GM23338 (cell line): ENCODE measurements at regions not wholly inside any gene's neighbourhood (a gene's known extent, or its start where the extent isn't known, plus 50 kb on each side); places are given as distances from the start of the nearest gene placed in this dataset.

Source experiments
- ATAC-seq: fragments of 200-7000 bp; cut with Tn5 transposase; 3 replicates; pipeline ENCODE4 v1.9.1; 2020
- DNase-seq: peaks from one replicate; pipeline ENCODE4 v3.0.0-alpha.2; 2015; ENCODE audit warnings: low spot score
- H2AFZ ChIP-seq: fragments of 200-600 bp; sonication (generic); 2 replicates; pipeline ENCODE4 v1.8.0; 2016; ENCODE audit warnings: antibody characterized with exemption, mild to moderate bottlenecking, moderate library complexity
- H3F3A ChIP-seq: fragments of 200-600 bp; sonication (generic); replicated peaks from 2 replicates; pipeline ENCODE4 v1.8.0; 2017; ENCODE audit warnings: antibody characterized with exemption, mixed run types, low read depth
- H3K27ac ChIP-seq: fragments of 200-600 bp; sonication (generic); 2 replicates; pipeline ENCODE4 v1.6.1; 2016; ENCODE audit warnings: low read depth
- H3K27me3 ChIP-seq: fragments of 200-600 bp; sonication (generic); 2 replicates; pipeline ENCODE4 v1.8.0; 2016; ENCODE audit warnings: mild to moderate bottlenecking, mixed run types, moderate library complexity; ENCODE audit not compliant: insufficient read depth
- H3K36me3 ChIP-seq: fragments of 200-600 bp; sonication (generic); 2 replicates; pipeline ENCODE4 v1.8.0; 2016; ENCODE audit warnings: mild to moderate bottlenecking; ENCODE audit not compliant: insufficient read depth
- H3K4me1 ChIP-seq: fragments of 200-600 bp; sonication (generic); 2 replicates; pipeline ENCODE4 v1.8.0; 2016; ENCODE audit warnings: mild to moderate bottlenecking, moderate library complexity; ENCODE audit not compliant: insufficient read depth
- H3K4me2 ChIP-seq: fragments of 200-600 bp; sonication (generic); 2 replicates; pipeline ENCODE4 v1.7.1; 2017; ENCODE audit warnings: mixed run types
- H3K4me3 ChIP-seq: fragments of 200-600 bp; sonication (generic); 2 replicates; pipeline ENCODE4 v1.6.1; 2016; ENCODE audit warnings: mixed run types
- H3K79me2 ChIP-seq: fragments of 200-600 bp; sonication (generic); replicated peaks from 2 replicates; pipeline ENCODE4 v1.8.0; 2017; ENCODE audit warnings: mild to moderate bottlenecking; ENCODE audit not compliant: insufficient read depth
- H3K9me2 ChIP-seq: fragments of 200-600 bp; sonication (generic); 2 replicates; pipeline ENCODE4 v1.8.0; 2017; ENCODE audit not compliant: insufficient read depth
- H4K20me1 ChIP-seq: fragments of 200-600 bp; sonication (generic); replicated peaks from 2 replicates; pipeline ENCODE4 v1.8.0; 2017; ENCODE audit warnings: mild to moderate bottlenecking; ENCODE audit not compliant: insufficient read depth
- H3K27ac Mint-ChIP-seq: 2 replicates; pipeline ENCODE4 v1.8.0; 2020; ENCODE audit warnings: inconsistent platforms, mild to moderate bottlenecking, moderate library complexity, mixed read lengths
- H3K27me3 Mint-ChIP-seq: 3 replicates; pipeline ENCODE4 v1.8.0; 2022; ENCODE audit warnings: low read depth, mild to moderate bottlenecking, moderate library complexity, mixed read lengths, inconsistent platforms; ENCODE audit not compliant: insufficient read depth, poor library complexity
- H3K36me3 Mint-ChIP-seq: 3 replicates; pipeline ENCODE4 v1.8.0; 2021; ENCODE audit warnings: low read depth, mild to moderate bottlenecking, inconsistent platforms, moderate library complexity, mixed read lengths
- H3K4me1 Mint-ChIP-seq: 3 replicates; pipeline ENCODE4 v1.8.0; 2020; ENCODE audit warnings: mild to moderate bottlenecking, inconsistent platforms, mixed read lengths
- H3K4me3 Mint-ChIP-seq: 3 replicates; pipeline ENCODE4 v1.8.0; 2021; ENCODE audit warnings: moderate library complexity, mild to moderate bottlenecking, inconsistent platforms, mixed read lengths
- H3K9me3 Mint-ChIP-seq: 3 replicates; pipeline ENCODE4 v1.8.0; 2020; ENCODE audit warnings: moderate library complexity, mild to moderate bottlenecking, inconsistent platforms, mixed read lengths
- CREB1 ChIP-seq: fragments of 250-450 bp; sonication (Bioruptor Pico); IDR thresholded peaks from 2 replicates; pipeline ENCODE4 v1.5.0; 2020; ENCODE audit warnings: low read depth, mild to moderate bottlenecking, moderate library complexity
- EZH2 ChIP-seq: fragments of 200-600 bp; sonication (generic); IDR thresholded peaks from one replicate; pipeline ENCODE4 v1.8.0; 2017; ENCODE audit warnings: antibody characterized with exemption, mild to moderate bottlenecking, low read depth; ENCODE audit not compliant: unreplicated experiment
- EZH2phosphoT487 ChIP-seq: fragments of 200-600 bp; sonication (generic); IDR thresholded peaks from one replicate; pipeline ENCODE4 v1.8.1; 2018; ENCODE audit warnings: antibody characterized with exemption; ENCODE audit not compliant: unreplicated experiment
- JUNB ChIP-seq: IDR thresholded peaks from one replicate; pipeline ENCODE4 v1.6.1; 2016; ENCODE audit warnings: antibody characterized with exemption; ENCODE audit not compliant: unreplicated experiment
- NANOG ChIP-seq: IDR thresholded peaks from 2 replicates; pipeline ENCODE4 v1.6.1; 2016; ENCODE audit warnings: antibody characterized with exemption, borderline replicate concordance
- POLR2AphosphoS5 ChIP-seq: IDR thresholded peaks from 2 replicates; pipeline ENCODE4 v1.6.1; 2016; ENCODE audit warnings: antibody characterized with exemption, low read depth
- STAT1 ChIP-seq: IDR thresholded peaks from one replicate; pipeline ENCODE4 v1.6.1; 2016; ENCODE audit warnings: antibody characterized with exemption; ENCODE audit not compliant: unreplicated experiment
- ZNF114 ChIP-seq: fragments of 250-450 bp; sonication (Bioruptor Pico); IDR thresholded peaks from 2 replicates; pipeline ENCODE4 v1.5.0; 2020; ENCODE audit warnings: mild to moderate bottlenecking, moderate library complexity
- ZNF331 ChIP-seq: fragments of 250-450 bp; sonication (Bioruptor Pico); IDR thresholded peaks from 2 replicates; pipeline ENCODE4 v1.5.0; 2020; ENCODE audit warnings: low read depth, mild to moderate bottlenecking, moderate library complexity
- TF ChIP-seq, protein P1 (sequence below): IDR thresholded peaks from one replicate; pipeline ENCODE4 v1.6.1; 2018; ENCODE audit warnings: antibody characterized with exemption; ENCODE audit not compliant: unreplicated experiment
- TF ChIP-seq, protein P2 (sequence below): IDR thresholded peaks from 2 replicates; pipeline ENCODE4 v1.6.1; 2016; ENCODE audit warnings: antibody characterized with exemption
- TF ChIP-seq, protein P3 (sequence below), 2 experiments: fragments of 200-600 bp in 1 of 2; sonication (generic) in 1 of 2; conservative IDR thresholded peaks; 2 replicates each; pipeline versions ENCODE4 v1.5.1 to v1.6.1; 2016 to 2017; ENCODE audit warnings: antibody characterized with exemption in 2 of 2, low read depth in 2 of 2, mild to moderate bottlenecking in 2 of 2, moderate library complexity in 1 of 2
- TF ChIP-seq, protein P4 (sequence below): fragments of 250-450 bp; sonication (Bioruptor Pico); IDR thresholded peaks from 2 replicates; pipeline ENCODE4 v1.5.0; 2020; ENCODE audit warnings: mild to moderate bottlenecking, moderate library complexity

DNA sequence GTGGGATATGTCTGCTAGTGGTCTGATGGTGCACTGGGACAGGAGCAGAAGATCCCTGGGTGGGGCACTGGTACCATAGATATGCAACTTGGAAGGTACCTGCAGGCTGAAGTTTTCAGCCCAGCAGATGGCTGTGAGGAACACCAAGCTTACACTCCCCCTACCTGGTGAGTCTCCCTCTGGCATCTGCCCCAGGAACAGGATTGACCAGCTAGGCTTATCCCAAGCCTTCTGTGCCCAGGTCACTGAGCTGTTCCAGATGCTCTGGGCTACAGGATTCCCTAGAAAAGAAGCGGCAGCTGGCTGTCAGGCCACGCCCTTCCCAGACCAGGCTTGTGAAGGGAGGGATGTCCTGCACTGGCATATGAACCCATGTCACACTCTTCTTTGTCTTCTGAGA is 1130.0 kb downstream of the NAALADL2 start:
- Mint-ChIP-seq H3K9me3 (peaks cover 7% of the 10 kb centered on the region; the same call in 2 of the 3 replicates), H3K36me3 (peaks cover 11% of the 10 kb centered on the region; the same call in 2 of the 3 replicates), H3K4me1 (peaks cover 24% of the 10 kb centered on the region), H3K4me3 (no peak overlapping the region), H3K27ac (no peak overlapping the region), H3K27me3 (peaks cover 3% of the 10 kb centered on the region)
- Histone ChIP-seq H3K27ac (no peak overlapping the region), H3K9me2 (no peaks in the 10 kb centered on the region), H3K4me3 (no peak overlapping the region), H3K4me1 (peaks cover 8% of the 10 kb centered on the region), H3F3A (no peaks in the 10 kb centered on the region), H3K79me2 (no peaks in the 10 kb centered on the region), H3K4me2 (no peak overlapping the region), H4K20me1 (no peaks in the 10 kb centered on the region), H3K36me3 (no peaks in the 10 kb centered on the region), H2AFZ (no peak overlapping the region), H3K27me3 (no peaks in the 10 kb centered on the region)
- ATAC-seq = no peak
- no peak for TF ChIP-seq EZH2phosphoT487
- no peak for TF ChIP-seq EZH2
- TF ChIP-seq ZNF114 = no peak
- TF ChIP-seq, protein P1, sequence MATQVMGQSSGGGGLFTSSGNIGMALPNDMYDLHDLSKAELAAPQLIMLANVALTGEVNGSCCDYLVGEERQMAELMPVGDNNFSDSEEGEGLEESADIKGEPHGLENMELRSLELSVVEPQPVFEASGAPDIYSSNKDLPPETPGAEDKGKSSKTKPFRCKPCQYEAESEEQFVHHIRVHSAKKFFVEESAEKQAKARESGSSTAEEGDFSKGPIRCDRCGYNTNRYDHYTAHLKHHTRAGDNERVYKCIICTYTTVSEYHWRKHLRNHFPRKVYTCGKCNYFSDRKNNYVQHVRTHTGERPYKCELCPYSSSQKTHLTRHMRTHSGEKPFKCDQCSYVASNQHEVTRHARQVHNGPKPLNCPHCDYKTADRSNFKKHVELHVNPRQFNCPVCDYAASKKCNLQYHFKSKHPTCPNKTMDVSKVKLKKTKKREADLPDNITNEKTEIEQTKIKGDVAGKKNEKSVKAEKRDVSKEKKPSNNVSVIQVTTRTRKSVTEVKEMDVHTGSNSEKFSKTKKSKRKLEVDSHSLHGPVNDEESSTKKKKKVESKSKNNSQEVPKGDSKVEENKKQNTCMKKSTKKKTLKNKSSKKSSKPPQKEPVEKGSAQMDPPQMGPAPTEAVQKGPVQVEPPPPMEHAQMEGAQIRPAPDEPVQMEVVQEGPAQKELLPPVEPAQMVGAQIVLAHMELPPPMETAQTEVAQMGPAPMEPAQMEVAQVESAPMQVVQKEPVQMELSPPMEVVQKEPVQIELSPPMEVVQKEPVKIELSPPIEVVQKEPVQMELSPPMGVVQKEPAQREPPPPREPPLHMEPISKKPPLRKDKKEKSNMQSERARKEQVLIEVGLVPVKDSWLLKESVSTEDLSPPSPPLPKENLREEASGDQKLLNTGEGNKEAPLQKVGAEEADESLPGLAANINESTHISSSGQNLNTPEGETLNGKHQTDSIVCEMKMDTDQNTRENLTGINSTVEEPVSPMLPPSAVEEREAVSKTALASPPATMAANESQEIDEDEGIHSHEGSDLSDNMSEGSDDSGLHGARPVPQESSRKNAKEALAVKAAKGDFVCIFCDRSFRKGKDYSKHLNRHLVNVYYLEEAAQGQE = no peak
- TF ChIP-seq NANOG = no peak
- TF ChIP-seq, protein P2, sequence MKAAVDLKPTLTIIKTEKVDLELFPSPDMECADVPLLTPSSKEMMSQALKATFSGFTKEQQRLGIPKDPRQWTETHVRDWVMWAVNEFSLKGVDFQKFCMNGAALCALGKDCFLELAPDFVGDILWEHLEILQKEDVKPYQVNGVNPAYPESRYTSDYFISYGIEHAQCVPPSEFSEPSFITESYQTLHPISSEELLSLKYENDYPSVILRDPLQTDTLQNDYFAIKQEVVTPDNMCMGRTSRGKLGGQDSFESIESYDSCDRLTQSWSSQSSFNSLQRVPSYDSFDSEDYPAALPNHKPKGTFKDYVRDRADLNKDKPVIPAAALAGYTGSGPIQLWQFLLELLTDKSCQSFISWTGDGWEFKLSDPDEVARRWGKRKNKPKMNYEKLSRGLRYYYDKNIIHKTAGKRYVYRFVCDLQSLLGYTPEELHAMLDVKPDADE = no peak
- no peak for TF ChIP-seq CREB1 (CRISPR knock-in tag)
- TF ChIP-seq, protein P3, sequence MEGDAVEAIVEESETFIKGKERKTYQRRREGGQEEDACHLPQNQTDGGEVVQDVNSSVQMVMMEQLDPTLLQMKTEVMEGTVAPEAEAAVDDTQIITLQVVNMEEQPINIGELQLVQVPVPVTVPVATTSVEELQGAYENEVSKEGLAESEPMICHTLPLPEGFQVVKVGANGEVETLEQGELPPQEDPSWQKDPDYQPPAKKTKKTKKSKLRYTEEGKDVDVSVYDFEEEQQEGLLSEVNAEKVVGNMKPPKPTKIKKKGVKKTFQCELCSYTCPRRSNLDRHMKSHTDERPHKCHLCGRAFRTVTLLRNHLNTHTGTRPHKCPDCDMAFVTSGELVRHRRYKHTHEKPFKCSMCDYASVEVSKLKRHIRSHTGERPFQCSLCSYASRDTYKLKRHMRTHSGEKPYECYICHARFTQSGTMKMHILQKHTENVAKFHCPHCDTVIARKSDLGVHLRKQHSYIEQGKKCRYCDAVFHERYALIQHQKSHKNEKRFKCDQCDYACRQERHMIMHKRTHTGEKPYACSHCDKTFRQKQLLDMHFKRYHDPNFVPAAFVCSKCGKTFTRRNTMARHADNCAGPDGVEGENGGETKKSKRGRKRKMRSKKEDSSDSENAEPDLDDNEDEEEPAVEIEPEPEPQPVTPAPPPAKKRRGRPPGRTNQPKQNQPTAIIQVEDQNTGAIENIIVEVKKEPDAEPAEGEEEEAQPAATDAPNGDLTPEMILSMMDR (conservative IDR thresholded peaks at IDR 0.05; ENCODE audit: low read depth in 2 of 2) = no peak
- TF ChIP-seq, protein P4, sequence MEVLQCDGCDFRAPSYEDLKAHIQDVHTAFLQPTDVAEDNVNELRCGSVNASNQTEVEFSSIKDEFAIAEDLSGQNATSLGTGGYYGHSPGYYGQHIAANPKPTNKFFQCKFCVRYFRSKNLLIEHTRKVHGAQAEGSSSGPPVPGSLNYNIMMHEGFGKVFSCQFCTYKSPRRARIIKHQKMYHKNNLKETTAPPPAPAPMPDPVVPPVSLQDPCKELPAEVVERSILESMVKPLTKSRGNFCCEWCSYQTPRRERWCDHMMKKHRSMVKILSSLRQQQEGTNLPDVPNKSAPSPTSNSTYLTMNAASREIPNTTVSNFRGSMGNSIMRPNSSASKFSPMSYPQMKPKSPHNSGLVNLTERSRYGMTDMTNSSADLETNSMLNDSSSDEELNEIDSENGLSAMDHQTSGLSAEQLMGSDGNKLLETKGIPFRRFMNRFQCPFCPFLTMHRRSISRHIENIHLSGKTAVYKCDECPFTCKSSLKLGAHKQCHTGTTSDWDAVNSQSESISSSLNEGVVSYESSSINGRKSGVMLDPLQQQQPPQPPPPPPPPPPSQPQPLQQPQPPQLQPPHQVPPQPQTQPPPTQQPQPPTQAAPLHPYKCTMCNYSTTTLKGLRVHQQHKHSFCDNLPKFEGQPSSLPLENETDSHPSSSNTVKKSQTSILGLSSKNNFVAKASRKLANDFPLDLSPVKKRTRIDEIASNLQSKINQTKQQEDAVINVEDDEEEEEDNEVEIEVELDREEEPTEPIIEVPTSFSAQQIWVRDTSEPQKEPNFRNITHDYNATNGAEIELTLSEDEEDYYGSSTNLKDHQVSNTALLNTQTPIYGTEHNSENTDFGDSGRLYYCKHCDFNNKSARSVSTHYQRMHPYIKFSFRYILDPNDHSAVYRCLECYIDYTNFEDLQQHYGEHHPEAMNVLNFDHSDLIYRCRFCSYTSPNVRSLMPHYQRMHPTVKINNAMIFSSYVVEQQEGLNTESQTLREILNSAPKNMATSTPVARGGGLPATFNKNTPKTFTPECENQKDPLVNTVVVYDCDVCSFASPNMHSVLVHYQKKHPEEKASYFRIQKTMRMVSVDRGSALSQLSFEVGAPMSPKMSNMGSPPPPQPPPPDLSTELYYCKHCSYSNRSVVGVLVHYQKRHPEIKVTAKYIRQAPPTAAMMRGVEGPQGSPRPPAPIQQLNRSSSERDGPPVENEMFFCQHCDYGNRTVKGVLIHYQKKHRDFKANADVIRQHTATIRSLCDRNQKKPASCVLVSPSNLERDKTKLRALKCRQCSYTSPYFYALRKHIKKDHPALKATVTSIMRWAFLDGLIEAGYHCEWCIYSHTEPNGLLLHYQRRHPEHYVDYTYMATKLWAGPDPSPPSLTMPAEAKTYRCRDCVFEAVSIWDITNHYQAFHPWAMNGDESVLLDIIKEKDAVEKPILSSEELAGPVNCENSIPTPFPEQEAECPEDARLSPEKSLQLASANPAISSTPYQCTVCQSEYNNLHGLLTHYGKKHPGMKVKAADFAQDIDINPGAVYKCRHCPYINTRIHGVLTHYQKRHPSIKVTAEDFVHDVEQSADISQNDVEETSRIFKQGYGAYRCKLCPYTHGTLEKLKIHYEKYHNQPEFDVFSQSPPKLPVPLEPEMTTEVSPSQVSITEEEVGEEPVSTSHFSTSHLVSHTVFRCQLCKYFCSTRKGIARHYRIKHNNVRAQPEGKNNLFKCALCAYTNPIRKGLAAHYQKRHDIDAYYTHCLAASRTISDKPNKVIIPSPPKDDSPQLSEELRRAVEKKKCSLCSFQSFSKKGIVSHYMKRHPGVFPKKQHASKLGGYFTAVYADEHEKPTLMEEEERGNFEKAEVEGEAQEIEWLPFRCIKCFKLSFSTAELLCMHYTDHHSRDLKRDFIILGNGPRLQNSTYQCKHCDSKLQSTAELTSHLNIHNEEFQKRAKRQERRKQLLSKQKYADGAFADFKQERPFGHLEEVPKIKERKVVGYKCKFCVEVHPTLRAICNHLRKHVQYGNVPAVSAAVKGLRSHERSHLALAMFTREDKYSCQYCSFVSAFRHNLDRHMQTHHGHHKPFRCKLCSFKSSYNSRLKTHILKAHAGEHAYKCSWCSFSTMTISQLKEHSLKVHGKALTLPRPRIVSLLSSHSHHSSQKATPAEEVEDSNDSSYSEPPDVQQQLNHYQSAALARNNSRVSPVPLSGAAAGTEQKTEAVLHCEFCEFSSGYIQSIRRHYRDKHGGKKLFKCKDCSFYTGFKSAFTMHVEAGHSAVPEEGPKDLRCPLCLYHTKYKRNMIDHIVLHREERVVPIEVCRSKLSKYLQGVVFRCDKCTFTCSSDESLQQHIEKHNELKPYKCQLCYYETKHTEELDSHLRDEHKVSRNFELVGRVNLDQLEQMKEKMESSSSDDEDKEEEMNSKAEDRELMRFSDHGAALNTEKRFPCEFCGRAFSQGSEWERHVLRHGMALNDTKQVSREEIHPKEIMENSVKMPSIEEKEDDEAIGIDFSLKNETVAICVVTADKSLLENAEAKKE (CRISPR knock-in tag) = no peak
- no peak for TF ChIP-seq ZNF331
- no peak for TF ChIP-seq STAT1
- TF ChIP-seq JUNB = no peak
- no peak for TF ChIP-seq POLR2AphosphoS5
- no peak for DNase-seq
